NB4 (cell line): ENCODE measurements at regions not wholly inside any gene's neighbourhood (a gene's known extent, or its start where the extent isn't known, plus 50 kb on each side); places are given as distances from the start of the nearest gene placed in this dataset.

Experiments used
- CTCF ChIP-seq: IDR thresholded peaks from one replicate; pipeline ENCODE4 v1.5.1; 2012; ENCODE audit warnings: low read depth, low read length
- MAX ChIP-seq: IDR thresholded peaks from 2 replicates; pipeline ENCODE4 v1.6.1; 2011; ENCODE audit warnings: low read depth, low read length
- MYC ChIP-seq: IDR thresholded peaks from 2 replicates; pipeline ENCODE4 v1.6.1; 2011; ENCODE audit warnings: low read depth, low read length
- POLR2A ChIP-seq: IDR thresholded peaks from 2 replicates; pipeline ENCODE4 v1.6.1; 2011; ENCODE audit warnings: mild to moderate bottlenecking; ENCODE audit not compliant: insufficient read length; ENCODE audit errors: extremely low read depth

- TF ChIP-seq MYC: no peak
- no peak for TF ChIP-seq CTCF
- no peak for TF ChIP-seq POLR2A
- no peak for TF ChIP-seq MAX
Measured at GRCh38 chr10:130634816-130635215, 498.6 kb downstream of the GLRX3 start.
